Mesothelial cell of epicardium (in vitro differentiated cells): ENCODE measurements at regions not wholly inside any gene's neighbourhood (a gene's known extent, or its start where the extent isn't known, plus 50 kb on each side); places are given as distances from the start of the nearest gene placed in this dataset.

Source experiments
- DNase-seq, 2 experiments: peaks; one replicate each; pipeline ENCODE4 v3.0.0; 2021; ENCODE audit warnings: low spot score in 2 of 2; ENCODE audit not compliant: unreplicated experiment in 2 of 2
- H3K27ac Mint-ChIP-seq: 2 replicates; pipeline ENCODE4 v1.8.0; 2021; ENCODE audit warnings: mixed read lengths
- H3K27me3 Mint-ChIP-seq: 2 replicates; pipeline ENCODE4 v1.8.0; 2021; ENCODE audit warnings: low read depth, mixed read lengths
- H3K36me3 Mint-ChIP-seq: 2 replicates; pipeline ENCODE4 v1.8.0; 2021; ENCODE audit warnings: mixed read lengths
- H3K4me1 Mint-ChIP-seq: 2 replicates; pipeline ENCODE4 v1.8.0; 2021; ENCODE audit warnings: mixed read lengths
- H3K4me3 Mint-ChIP-seq: 2 replicates; pipeline ENCODE4 v1.8.0; 2021; ENCODE audit warnings: mild to moderate bottlenecking, moderate library complexity, mixed read lengths
- H3K9me3 Mint-ChIP-seq: 2 replicates; pipeline ENCODE4 v1.8.0; 2021; ENCODE audit warnings: mixed read lengths
- TF ChIP-seq, protein P1 (sequence below): fragments of 200-600 bp; sonication (generic); IDR thresholded peaks from one replicate; pipeline ENCODE4 v1.5.0; 2021; ENCODE audit warnings: antibody characterized with exemption; ENCODE audit not compliant: unreplicated experiment

DNA sequence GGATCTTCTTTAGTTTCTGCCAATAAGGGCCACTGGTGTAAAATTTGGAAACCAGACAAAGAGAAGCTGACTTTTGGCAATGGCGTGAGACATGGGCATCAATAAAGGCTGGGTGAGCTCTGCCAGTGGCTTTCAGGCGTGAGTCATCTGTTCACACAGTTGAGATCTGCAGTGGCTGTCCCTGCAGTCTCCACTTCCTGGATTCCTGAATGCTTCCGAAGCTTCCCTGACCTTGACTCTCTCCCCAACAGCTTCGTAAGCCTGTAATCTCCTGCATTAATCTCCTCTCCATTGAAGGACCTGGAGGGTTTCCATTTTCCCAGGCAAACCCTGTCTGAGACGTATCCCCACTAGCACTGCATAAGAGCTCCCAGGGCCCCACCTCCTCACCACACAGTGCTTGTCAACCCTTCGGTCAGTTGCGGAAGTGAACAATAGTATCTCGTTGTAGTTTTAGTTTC, 574.7 kb downstream of the TBC1D22A start:
- TF ChIP-seq, protein P1, sequence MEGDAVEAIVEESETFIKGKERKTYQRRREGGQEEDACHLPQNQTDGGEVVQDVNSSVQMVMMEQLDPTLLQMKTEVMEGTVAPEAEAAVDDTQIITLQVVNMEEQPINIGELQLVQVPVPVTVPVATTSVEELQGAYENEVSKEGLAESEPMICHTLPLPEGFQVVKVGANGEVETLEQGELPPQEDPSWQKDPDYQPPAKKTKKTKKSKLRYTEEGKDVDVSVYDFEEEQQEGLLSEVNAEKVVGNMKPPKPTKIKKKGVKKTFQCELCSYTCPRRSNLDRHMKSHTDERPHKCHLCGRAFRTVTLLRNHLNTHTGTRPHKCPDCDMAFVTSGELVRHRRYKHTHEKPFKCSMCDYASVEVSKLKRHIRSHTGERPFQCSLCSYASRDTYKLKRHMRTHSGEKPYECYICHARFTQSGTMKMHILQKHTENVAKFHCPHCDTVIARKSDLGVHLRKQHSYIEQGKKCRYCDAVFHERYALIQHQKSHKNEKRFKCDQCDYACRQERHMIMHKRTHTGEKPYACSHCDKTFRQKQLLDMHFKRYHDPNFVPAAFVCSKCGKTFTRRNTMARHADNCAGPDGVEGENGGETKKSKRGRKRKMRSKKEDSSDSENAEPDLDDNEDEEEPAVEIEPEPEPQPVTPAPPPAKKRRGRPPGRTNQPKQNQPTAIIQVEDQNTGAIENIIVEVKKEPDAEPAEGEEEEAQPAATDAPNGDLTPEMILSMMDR: no peak

DNA sequence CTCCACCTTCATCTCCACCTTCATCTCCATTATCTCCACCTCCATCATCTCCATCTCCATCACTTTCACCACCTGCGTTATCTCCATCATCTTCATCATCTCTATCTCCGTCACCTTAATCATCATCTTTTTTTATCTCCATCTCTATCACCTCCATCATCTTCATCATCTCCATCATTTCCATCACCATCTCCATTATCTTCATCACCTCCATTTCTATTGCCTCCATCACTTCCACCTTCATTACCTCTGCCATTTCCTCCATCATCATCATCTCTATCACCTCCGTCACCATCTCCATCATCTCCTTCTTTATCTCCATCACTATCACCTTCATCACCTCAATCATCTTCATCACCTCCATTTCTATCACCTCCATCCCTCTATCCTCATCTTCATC, 573.5 kb downstream of the TBC1D22A start:
- Mint-ChIP-seq H3K27ac (no peak overlapping the region), H3K27me3 (no peaks in the 10 kb centered on the region), H3K4me1 (no peaks in the 10 kb centered on the region), H3K4me3 (no peak overlapping the region), H3K36me3 (peaks cover 4% of the 10 kb centered on the region), H3K9me3 (peaks cover 73% of the 10 kb centered on the region)
- no peak for DNase-seq
- TF ChIP-seq, protein P1: no peak

More for the DNA sequence above, 574.7 kb downstream of the TBC1D22A start:
- Mint-ChIP-seq H3K9me3 (peaks cover 75% of the 10 kb centered on the region), H3K36me3 (no peaks in the 10 kb centered on the region), H3K4me1 (no peaks in the 10 kb centered on the region), H3K4me3 (no peak overlapping the region), H3K27me3 (no peaks in the 10 kb centered on the region), H3K27ac (no peak overlapping the region)
- DNase-seq: no peak

DNA sequence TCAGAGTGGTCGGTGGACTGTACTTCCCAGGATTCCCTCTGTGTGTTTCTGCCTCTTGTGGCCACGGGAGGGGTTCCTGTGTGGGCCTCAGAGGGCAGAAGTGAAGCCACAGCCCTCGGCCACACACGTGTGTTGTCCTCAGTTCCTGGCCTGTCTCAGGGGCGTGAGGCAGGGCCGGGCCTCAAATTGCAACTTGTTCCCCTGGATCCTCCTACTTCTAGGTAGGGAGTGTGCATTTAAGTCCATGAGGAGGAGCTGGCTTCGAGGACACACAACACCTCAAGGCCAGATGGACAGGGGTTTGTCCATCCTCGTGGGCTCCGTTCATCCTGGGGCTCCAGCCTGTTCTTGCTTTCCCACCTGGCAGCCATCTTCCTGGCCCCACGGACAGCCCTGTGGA, 573.0 kb downstream of the TBC1D22A start:
- peaks cover 74% of the 10 kb centered on the region for H3K9me3 Mint-ChIP-seq
- no peak for DNase-seq
- TF ChIP-seq, protein P1: no peak
- H3K4me3 Mint-ChIP-seq: no peak overlapping the region
- peaks cover 4% of the 10 kb centered on the region for H3K36me3 Mint-ChIP-seq
- H3K27me3 Mint-ChIP-seq: no peaks in the 10 kb centered on the region
- no peaks in the 10 kb centered on the region for H3K4me1 Mint-ChIP-seq
- H3K27ac Mint-ChIP-seq: no peak overlapping the region

DNA sequence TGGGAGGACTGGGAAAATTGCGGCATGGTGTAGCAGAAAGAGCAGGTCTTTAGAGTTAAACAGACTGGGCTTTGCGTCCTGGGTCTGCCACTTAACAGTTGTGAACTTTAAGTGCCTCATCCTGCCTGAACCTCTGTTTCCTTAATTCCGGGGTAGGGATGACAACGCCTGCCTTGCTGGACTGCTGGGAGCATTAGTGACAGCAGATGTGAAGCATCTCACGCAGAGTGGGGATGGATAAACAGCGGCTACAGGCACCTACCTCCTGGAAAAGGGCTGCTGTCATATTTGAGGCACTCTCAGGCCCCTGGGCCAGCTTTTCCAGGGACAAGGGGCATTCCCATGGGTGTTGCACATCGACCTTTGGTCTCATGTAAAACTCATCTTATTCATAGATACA, 572.2 kb downstream of the TBC1D22A start:
- peaks cover 7% of the 10 kb centered on the region for H3K36me3 Mint-ChIP-seq
- DNase-seq: no peak
- H3K4me1 Mint-ChIP-seq: no peaks in the 10 kb centered on the region
- TF ChIP-seq, protein P1: no peak
- no peak overlapping the region for H3K27ac Mint-ChIP-seq
- no peaks in the 10 kb centered on the region for H3K27me3 Mint-ChIP-seq
- no peak overlapping the region for H3K4me3 Mint-ChIP-seq
- H3K9me3 Mint-ChIP-seq: peaks cover 77% of the 10 kb centered on the region

DNA sequence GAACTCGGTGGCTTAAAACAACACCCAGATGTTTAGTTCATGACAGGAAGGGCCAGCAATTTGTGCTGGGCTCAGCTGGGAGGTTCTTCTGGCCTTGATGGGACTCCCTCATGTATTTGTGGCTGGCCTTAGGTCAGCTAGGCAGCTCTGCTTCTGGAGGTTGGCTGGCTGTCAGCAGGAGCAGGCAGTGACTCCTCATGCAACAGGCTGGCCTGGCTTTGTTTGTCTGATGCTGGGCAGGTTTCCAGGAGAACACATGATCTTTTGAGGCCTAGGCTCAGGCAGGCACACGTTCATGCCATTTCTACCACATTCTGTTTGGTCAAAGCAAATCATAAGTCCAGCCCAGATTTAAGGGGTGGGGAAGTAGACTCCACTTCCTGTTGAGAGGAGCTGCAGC, 571.2 kb downstream of the TBC1D22A start:
- H3K4me3 Mint-ChIP-seq: no peak overlapping the region
- H3K27ac Mint-ChIP-seq: no peak overlapping the region
- no peaks in the 10 kb centered on the region for H3K4me1 Mint-ChIP-seq
- H3K9me3 Mint-ChIP-seq: peaks cover 79% of the 10 kb centered on the region
- no peak for DNase-seq
- TF ChIP-seq, protein P1: no peak
- H3K27me3 Mint-ChIP-seq: no peaks in the 10 kb centered on the region
- peaks cover 14% of the 10 kb centered on the region for H3K36me3 Mint-ChIP-seq
